ENCODE measurements at regions not wholly inside any gene's neighbourhood (a gene's known extent, or its start where the extent isn't known, plus 50 kb on each side); places are given as distances from the start of the nearest gene placed in this dataset.

GRCh38 chr2:198640463-198640862, 817.3 kb downstream of the SATB2 start:
- no peak for TF ChIP-seq GABPA (IDR thresholded peaks at IDR 0.05 in 1 of 2, conservative IDR thresholded peaks at IDR 0.05 in 1 of 2)
- TF ChIP-seq HNF4A (conservative IDR thresholded peaks at IDR 0.05), result no peak
- no peak for TF ChIP-seq FOXA1 (IDR thresholded peaks at IDR 0.05)
- 63% methylated on average over 2 of the region's 2 CpGs for WGBS
- Histone ChIP-seq H3K9ac (ENCODE audit: low read depth in 1 of 2, low read length in 2 of 2) (no peak overlapping the region), H3K36me3 (ENCODE audit: control insufficient read depth in 4 of 4, insufficient read depth in 3 of 4, low read depth in 1 of 4, low read length in 3 of 4) (no peaks in the 10 kb centered on the region), H3K4me3 (ENCODE audit: low read depth in 1 of 3, low read length in 3 of 3) (no peak overlapping the region), H3K27me3 (ENCODE audit: control insufficient read depth in 4 of 4, insufficient read depth in 4 of 4, low read length in 3 of 4) (no peaks in the 10 kb centered on the region), H3K4me1 (ENCODE audit: control insufficient read depth in 4 of 4, insufficient read depth in 4 of 4, low read length in 3 of 4) (no peaks in the 10 kb centered on the region), H3K27ac (ENCODE audit: low read depth in 1 of 2, low read length in 2 of 2) (no peak overlapping the region), H3K9me3 (ENCODE audit: control insufficient read depth in 4 of 4, low read length in 3 of 4) (peaks cover 0 to 2% (median 0%) of the 10 kb centered on the region in 4 donors)
- no peak for DNase-seq (ENCODE audit: low spot score)

DNA sequence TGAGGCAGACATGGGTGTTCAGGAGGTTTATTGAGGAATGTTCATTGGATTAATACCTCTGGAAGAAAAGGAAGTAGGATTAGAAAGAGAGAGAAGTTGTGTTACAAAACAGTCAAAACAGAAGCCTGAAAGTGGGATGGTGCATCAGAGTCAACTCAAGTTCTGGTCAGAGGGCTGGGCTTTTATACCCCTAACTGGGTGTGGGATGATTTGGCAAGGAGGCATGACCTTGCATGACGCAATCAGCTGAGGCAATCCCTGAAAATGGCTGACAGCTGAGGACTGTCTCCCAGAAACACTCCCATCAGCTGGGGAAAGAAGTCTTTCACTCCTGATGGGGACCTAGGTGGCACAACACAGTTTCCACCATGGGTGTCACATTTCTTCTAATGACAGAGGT, 818.2 kb downstream of the SATB2 start:
- Histone ChIP-seq H3K27ac (ENCODE audit: low read depth in 1 of 2, low read length in 2 of 2) (no peak overlapping the region), H3K27me3 (ENCODE audit: control insufficient read depth in 4 of 4, insufficient read depth in 4 of 4, low read length in 3 of 4) (no peaks in the 10 kb centered on the region), H3K4me3 (ENCODE audit: low read depth in 1 of 3, low read length in 3 of 3) (no peak overlapping the region), H3K9ac (ENCODE audit: low read depth in 1 of 2, low read length in 2 of 2) (no peak overlapping the region), H3K9me3 (ENCODE audit: control insufficient read depth in 4 of 4, low read length in 3 of 4) (peaks cover 0 to 2% (median 0%) of the 10 kb centered on the region in 4 donors), H3K4me1 (ENCODE audit: control insufficient read depth in 4 of 4, insufficient read depth in 4 of 4, low read length in 3 of 4) (no peaks in the 10 kb centered on the region), H3K36me3 (ENCODE audit: control insufficient read depth in 4 of 4, insufficient read depth in 3 of 4, low read depth in 1 of 4, low read length in 3 of 4) (no peaks in the 10 kb centered on the region)
- 70% methylated on average over 1 of the region's 1 CpG for WGBS
- DNase-seq (ENCODE audit: low spot score), result no peak
- TF ChIP-seq ATF3 (IDR thresholded peaks at IDR 0.05) (no peak), EGR1 (IDR thresholded peaks at IDR 0.05; ENCODE audit: low read depth in 2 of 2) (no peak), ZBTB33 (IDR thresholded peaks at IDR 0.05) (no peak), HNF4G (IDR thresholded peaks at IDR 0.05) (no peak), SP1 (IDR thresholded peaks at IDR 0.05) (no peak), HNF4A (conservative IDR thresholded peaks at IDR 0.05) (no peak), FOXA1 (IDR thresholded peaks at IDR 0.05) (no peak), JUND (IDR thresholded peaks at IDR 0.05) (no peak), RAD21 (IDR thresholded peaks at IDR 0.05) (no peak), FOXA2 (IDR thresholded peaks at IDR 0.05) (no peak), NR2F2 (IDR thresholded peaks at IDR 0.05) (no peak)
- TF ChIP-seq, protein P1, sequence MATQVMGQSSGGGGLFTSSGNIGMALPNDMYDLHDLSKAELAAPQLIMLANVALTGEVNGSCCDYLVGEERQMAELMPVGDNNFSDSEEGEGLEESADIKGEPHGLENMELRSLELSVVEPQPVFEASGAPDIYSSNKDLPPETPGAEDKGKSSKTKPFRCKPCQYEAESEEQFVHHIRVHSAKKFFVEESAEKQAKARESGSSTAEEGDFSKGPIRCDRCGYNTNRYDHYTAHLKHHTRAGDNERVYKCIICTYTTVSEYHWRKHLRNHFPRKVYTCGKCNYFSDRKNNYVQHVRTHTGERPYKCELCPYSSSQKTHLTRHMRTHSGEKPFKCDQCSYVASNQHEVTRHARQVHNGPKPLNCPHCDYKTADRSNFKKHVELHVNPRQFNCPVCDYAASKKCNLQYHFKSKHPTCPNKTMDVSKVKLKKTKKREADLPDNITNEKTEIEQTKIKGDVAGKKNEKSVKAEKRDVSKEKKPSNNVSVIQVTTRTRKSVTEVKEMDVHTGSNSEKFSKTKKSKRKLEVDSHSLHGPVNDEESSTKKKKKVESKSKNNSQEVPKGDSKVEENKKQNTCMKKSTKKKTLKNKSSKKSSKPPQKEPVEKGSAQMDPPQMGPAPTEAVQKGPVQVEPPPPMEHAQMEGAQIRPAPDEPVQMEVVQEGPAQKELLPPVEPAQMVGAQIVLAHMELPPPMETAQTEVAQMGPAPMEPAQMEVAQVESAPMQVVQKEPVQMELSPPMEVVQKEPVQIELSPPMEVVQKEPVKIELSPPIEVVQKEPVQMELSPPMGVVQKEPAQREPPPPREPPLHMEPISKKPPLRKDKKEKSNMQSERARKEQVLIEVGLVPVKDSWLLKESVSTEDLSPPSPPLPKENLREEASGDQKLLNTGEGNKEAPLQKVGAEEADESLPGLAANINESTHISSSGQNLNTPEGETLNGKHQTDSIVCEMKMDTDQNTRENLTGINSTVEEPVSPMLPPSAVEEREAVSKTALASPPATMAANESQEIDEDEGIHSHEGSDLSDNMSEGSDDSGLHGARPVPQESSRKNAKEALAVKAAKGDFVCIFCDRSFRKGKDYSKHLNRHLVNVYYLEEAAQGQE (IDR thresholded peaks at IDR 0.05), result no peak
- TF ChIP-seq, protein P2, sequence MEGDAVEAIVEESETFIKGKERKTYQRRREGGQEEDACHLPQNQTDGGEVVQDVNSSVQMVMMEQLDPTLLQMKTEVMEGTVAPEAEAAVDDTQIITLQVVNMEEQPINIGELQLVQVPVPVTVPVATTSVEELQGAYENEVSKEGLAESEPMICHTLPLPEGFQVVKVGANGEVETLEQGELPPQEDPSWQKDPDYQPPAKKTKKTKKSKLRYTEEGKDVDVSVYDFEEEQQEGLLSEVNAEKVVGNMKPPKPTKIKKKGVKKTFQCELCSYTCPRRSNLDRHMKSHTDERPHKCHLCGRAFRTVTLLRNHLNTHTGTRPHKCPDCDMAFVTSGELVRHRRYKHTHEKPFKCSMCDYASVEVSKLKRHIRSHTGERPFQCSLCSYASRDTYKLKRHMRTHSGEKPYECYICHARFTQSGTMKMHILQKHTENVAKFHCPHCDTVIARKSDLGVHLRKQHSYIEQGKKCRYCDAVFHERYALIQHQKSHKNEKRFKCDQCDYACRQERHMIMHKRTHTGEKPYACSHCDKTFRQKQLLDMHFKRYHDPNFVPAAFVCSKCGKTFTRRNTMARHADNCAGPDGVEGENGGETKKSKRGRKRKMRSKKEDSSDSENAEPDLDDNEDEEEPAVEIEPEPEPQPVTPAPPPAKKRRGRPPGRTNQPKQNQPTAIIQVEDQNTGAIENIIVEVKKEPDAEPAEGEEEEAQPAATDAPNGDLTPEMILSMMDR (IDR thresholded peaks at IDR 0.05; ENCODE audit: low read depth, low read length, missing input control), result no peak
- TF ChIP-seq, protein P3, sequence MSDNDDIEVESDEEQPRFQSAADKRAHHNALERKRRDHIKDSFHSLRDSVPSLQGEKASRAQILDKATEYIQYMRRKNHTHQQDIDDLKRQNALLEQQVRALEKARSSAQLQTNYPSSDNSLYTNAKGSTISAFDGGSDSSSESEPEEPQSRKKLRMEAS (IDR thresholded peaks at IDR 0.05), result no peak

Data from liver (tissue), 8 donors.